ENCODE measurements at regions not wholly inside any gene's neighbourhood (a gene's known extent, or its start where the extent isn't known, plus 50 kb on each side); places are given as distances from the start of the nearest gene placed in this dataset.

DNA sequence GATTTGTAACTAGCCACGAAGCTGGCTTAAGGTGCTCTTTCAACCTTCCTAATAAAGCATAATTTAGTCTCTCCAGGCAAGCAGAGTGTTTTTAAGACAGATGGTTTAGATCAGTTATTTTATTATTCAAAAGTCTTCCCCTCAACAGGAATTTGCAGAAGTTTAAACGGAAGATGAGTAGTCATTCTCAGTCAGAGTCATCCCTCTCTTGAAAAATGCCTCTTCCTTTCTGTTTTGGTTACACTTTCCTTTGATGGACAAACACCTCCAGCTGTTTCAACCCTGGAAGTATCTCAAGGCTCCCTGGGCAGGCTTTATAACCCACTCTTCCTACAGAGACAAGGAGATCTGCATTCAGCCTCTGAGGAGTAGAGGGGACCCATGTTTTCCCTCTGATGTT lies 60.3 kb upstream of the POU2AF2 start:
- no peaks in the 10 kb centered on the region for H3K79me1 ChIP-seq (ENCODE audit: low read length)
- H3K27ac ChIP-seq (ENCODE audit: low read depth, low read length) = no peak overlapping the region
- H3K36me3 ChIP-seq (ENCODE audit: control insufficient read depth in 1 of 2, insufficient read depth in 2 of 2, low read length in 2 of 2) = no peaks in the 10 kb centered on the region
- no peak overlapping the region for H2AFZ ChIP-seq (ENCODE audit: insufficient read depth, low read length, poor library complexity)
- WGBS (ENCODE audit: extremely low coverage, insufficient coverage, insufficient read length) = no CpG with 5 or more reads among the region's 2 CpGs
- H3K4me2 ChIP-seq (ENCODE audit: low read length) = no peak overlapping the region
- no peak overlapping the region for H3K4me3 ChIP-seq (ENCODE audit: low read depth, low read length)
- H4K91ac ChIP-seq (ENCODE audit: low read depth, low read length) = no peak overlapping the region
- H2BK5ac ChIP-seq (ENCODE audit: low read depth, low read length, poor library complexity) = no peak overlapping the region
- H3K9me3 ChIP-seq (ENCODE audit: insufficient read depth, low read depth, low read length) = no peaks in the 10 kb centered on the region
- H3K14ac ChIP-seq (ENCODE audit: low read length) = no peak overlapping the region
- no peaks in the 10 kb centered on the region for H3K79me2 ChIP-seq (ENCODE audit: control insufficient read depth, insufficient read depth, low read length, poor library complexity)
- no peak overlapping the region for H3K9ac ChIP-seq (ENCODE audit: low read length)
- no peak overlapping the region for H3K23ac ChIP-seq (ENCODE audit: low read length)
- no peak overlapping the region for H2AK5ac ChIP-seq (ENCODE audit: low read length)
- H2BK120ac ChIP-seq (ENCODE audit: insufficient read depth, low read length, poor library complexity) = no peak overlapping the region
- H4K12ac ChIP-seq (ENCODE audit: low read depth, low read length) = no peak overlapping the region
- H3K27me3 ChIP-seq (ENCODE audit: insufficient read depth, low read length) = no peaks in the 10 kb centered on the region
- H4K8ac ChIP-seq (ENCODE audit: low read depth, low read length) = no peak overlapping the region
- no peak overlapping the region for H3K18ac ChIP-seq (ENCODE audit: low read length)
- H3K4ac ChIP-seq (ENCODE audit: low read depth, low read length) = no peak overlapping the region
- no peaks in the 10 kb centered on the region for H3K4me1 ChIP-seq (ENCODE audit: control insufficient read depth in 1 of 2, insufficient read depth in 2 of 2, low read length in 2 of 2)
- H2BK12ac ChIP-seq (ENCODE audit: low read length) = no peak overlapping the region
- DNase-seq = no peak

DNA sequence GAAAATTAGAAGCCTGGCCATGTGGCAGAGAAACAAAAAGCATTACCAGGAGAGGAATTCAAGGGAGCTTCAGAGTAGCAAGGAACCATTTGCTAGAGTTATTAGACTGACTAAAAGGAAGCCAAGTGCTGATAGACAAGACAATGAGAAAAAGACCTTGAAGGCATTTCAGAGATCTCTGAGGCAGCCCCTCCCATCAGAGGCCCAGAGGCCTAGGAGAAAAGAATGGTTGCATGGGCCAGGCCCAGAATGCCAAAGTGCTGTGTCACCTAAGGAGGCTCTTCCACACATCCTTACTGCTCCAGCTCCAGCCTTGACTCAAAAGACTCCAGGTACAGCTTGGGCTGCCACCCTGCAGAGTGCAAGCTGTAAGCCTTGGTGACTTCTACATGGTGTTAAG lies 61.8 kb upstream of the POU2AF2 start:
- Histone ChIP-seq H3K27me3 (ENCODE audit: insufficient read depth, low read length) (no peaks in the 10 kb centered on the region), H3K14ac (ENCODE audit: low read length) (no peak overlapping the region), H2AK5ac (ENCODE audit: low read length) (no peak overlapping the region), H3K23ac (ENCODE audit: low read length) (no peak overlapping the region), H2BK12ac (ENCODE audit: low read length) (no peak overlapping the region), H4K8ac (ENCODE audit: low read depth, low read length) (no peak overlapping the region), H3K9me3 (ENCODE audit: insufficient read depth, low read depth, low read length) (no peaks in the 10 kb centered on the region), H3K27ac (ENCODE audit: low read depth, low read length) (no peak overlapping the region), H3K36me3 (ENCODE audit: control insufficient read depth in 1 of 2, insufficient read depth in 2 of 2, low read length in 2 of 2) (no peaks in the 10 kb centered on the region), H2BK5ac (ENCODE audit: low read depth, low read length, poor library complexity) (no peak overlapping the region), H2AFZ (ENCODE audit: insufficient read depth, low read length, poor library complexity) (no peak overlapping the region), H3K4me2 (ENCODE audit: low read length) (no peak overlapping the region), H4K12ac (ENCODE audit: low read depth, low read length) (no peak overlapping the region), H3K4ac (ENCODE audit: low read depth, low read length) (no peak overlapping the region), H3K4me3 (ENCODE audit: low read depth, low read length) (no peak overlapping the region), H3K9ac (ENCODE audit: low read length) (no peak overlapping the region), H4K91ac (ENCODE audit: low read depth, low read length) (no peak overlapping the region), H3K4me1 (ENCODE audit: control insufficient read depth in 1 of 2, insufficient read depth in 2 of 2, low read length in 2 of 2) (no peaks in the 10 kb centered on the region), H3K18ac (ENCODE audit: low read length) (no peak overlapping the region), H3K79me1 (ENCODE audit: low read length) (no peaks in the 10 kb centered on the region), H3K79me2 (ENCODE audit: control insufficient read depth, insufficient read depth, low read length, poor library complexity) (no peaks in the 10 kb centered on the region), H2BK120ac (ENCODE audit: insufficient read depth, low read length, poor library complexity) (no peak overlapping the region)
- peak; percentile 68 to 69 for DNase-seq

DNA sequence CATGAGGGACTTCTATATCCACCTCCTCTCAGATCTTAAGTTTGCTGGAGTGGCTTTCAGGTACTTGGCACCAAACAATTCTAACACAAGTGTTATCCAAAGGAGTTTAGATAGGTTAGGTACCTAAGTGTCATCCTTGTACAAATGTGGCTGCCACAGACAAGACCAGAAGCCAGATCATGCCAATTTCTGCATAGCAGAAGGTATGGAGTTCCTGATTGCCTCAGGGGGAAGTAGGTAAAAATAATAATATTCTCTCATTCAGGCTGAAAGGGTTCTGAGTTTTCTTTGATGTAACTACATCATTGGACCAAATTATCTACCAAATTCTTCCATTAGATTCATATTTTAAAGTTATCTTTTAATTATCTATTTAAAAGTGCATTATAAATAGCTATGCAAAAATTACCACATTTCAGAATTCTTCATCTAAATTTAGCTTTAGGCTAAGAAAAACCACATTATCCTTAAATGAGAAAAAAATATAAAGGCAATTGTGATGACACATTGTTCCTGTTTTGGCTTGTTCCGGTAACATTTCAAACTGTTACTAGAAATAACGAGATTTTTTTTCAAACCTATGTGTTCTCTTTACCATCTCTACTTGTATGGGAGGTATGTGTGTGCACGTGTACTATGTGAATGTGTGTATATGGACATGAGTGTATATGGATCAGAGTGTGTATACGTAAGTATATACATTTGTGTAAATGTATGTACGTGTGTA lies 66.2 kb upstream of the POU2AF2 start:
- Histone ChIP-seq H3K4me1 (ENCODE audit: control insufficient read depth in 1 of 2, insufficient read depth in 2 of 2, low read length in 2 of 2) (no peaks in the 10 kb centered on the region), H3K79me1 (ENCODE audit: low read length) (no peaks in the 10 kb centered on the region), H2AK5ac (ENCODE audit: low read length) (no peak overlapping the region), H3K27ac (ENCODE audit: low read depth, low read length) (no peak overlapping the region), H3K4me3 (ENCODE audit: low read depth, low read length) (no peak overlapping the region), H4K91ac (ENCODE audit: low read depth, low read length) (no peak overlapping the region), H3K27me3 (ENCODE audit: insufficient read depth, low read length) (no peaks in the 10 kb centered on the region), H3K36me3 (ENCODE audit: control insufficient read depth in 1 of 2, insufficient read depth in 2 of 2, low read length in 2 of 2) (no peaks in the 10 kb centered on the region), H3K9ac (ENCODE audit: low read length) (no peak overlapping the region), H2BK120ac (ENCODE audit: insufficient read depth, low read length, poor library complexity) (no peak overlapping the region), H4K8ac (ENCODE audit: low read depth, low read length) (no peak overlapping the region), H3K79me2 (ENCODE audit: control insufficient read depth, insufficient read depth, low read length, poor library complexity) (no peaks in the 10 kb centered on the region), H3K9me3 (ENCODE audit: insufficient read depth, low read depth, low read length) (no peaks in the 10 kb centered on the region), H2AFZ (ENCODE audit: insufficient read depth, low read length, poor library complexity) (no peak overlapping the region), H2BK12ac (ENCODE audit: low read length) (no peak overlapping the region), H2BK5ac (ENCODE audit: low read depth, low read length, poor library complexity) (no peak overlapping the region), H3K4me2 (ENCODE audit: low read length) (no peak overlapping the region), H3K18ac (ENCODE audit: low read length) (no peak overlapping the region), H4K12ac (ENCODE audit: low read depth, low read length) (no peak overlapping the region), H3K14ac (ENCODE audit: low read length) (no peak overlapping the region), H3K23ac (ENCODE audit: low read length) (no peak overlapping the region), H3K4ac (ENCODE audit: low read depth, low read length) (no peak overlapping the region)
- DNase-seq = no peak
- no CpG with 5 or more reads among the region's 5 CpGs for WGBS (ENCODE audit: extremely low coverage, insufficient coverage, insufficient read length)

DNA sequence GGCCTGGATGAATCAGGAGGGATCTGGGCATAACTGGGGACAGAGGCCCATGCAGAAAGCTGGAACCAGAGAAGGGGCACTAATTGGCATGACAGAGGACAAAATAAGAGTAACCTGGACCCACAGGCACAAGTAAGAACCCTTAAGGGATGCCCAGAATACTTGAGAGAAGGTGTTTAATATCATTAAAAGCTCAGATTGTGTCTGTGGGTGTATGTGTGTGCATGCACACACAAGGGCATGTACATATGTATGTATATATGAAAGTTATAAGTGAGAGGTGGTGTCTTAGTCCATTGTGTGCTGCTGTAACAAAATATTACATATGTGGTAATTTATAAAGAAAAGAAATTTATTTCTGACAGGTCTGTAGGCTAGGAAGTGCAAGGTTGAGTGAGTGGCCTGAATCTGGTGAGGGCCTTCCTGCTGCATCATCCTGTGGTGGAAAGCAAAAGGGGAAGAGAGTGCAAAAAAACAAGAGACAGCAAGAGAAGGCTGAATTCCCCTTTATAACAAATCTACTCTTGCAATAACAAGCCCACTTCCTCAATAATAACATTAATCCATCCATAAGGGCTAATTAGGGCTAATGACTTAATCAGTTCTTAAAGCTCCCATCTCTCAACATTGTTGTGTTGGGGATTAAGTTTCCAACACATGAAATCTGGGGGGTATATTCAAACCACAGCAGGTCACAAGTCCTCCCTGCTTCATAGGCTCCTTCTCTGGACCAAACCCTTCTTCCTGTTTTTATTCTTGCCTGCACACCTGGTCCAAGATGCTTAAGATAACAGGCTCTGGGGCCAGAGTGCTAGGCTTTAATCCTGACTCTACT lies 68.3 kb upstream of the POU2AF2 start:
- Histone ChIP-seq H2AFZ (ENCODE audit: insufficient read depth, low read length, poor library complexity) (no peak overlapping the region), H3K14ac (ENCODE audit: low read length) (no peak overlapping the region), H3K23ac (ENCODE audit: low read length) (no peak overlapping the region), H4K12ac (ENCODE audit: low read depth, low read length) (no peak overlapping the region), H2BK120ac (ENCODE audit: insufficient read depth, low read length, poor library complexity) (no peak overlapping the region), H2AK5ac (ENCODE audit: low read length) (no peak overlapping the region), H2BK5ac (ENCODE audit: low read depth, low read length, poor library complexity) (no peak overlapping the region), H3K4me1 (ENCODE audit: control insufficient read depth in 1 of 2, insufficient read depth in 2 of 2, low read length in 2 of 2) (no peaks in the 10 kb centered on the region), H3K4me3 (ENCODE audit: low read depth, low read length) (no peak overlapping the region), H3K79me1 (ENCODE audit: low read length) (no peaks in the 10 kb centered on the region), H3K4ac (ENCODE audit: low read depth, low read length) (no peak overlapping the region), H3K9me3 (ENCODE audit: insufficient read depth, low read depth, low read length) (no peaks in the 10 kb centered on the region), H3K4me2 (ENCODE audit: low read length) (no peak overlapping the region), H4K91ac (ENCODE audit: low read depth, low read length) (no peak overlapping the region), H3K36me3 (ENCODE audit: control insufficient read depth in 1 of 2, insufficient read depth in 2 of 2, low read length in 2 of 2) (no peaks in the 10 kb centered on the region), H4K8ac (ENCODE audit: low read depth, low read length) (no peak overlapping the region), H3K27me3 (ENCODE audit: insufficient read depth, low read length) (no peaks in the 10 kb centered on the region), H3K27ac (ENCODE audit: low read depth, low read length) (no peak overlapping the region), H3K79me2 (ENCODE audit: control insufficient read depth, insufficient read depth, low read length, poor library complexity) (no peaks in the 10 kb centered on the region), H2BK12ac (ENCODE audit: low read length) (no peak overlapping the region), H3K18ac (ENCODE audit: low read length) (no peak overlapping the region), H3K9ac (ENCODE audit: low read length) (no peak overlapping the region)
- no peak for DNase-seq
